Endothelial cell of umbilical vein (primary cell): ENCODE measurements at regions not wholly inside any gene's neighbourhood (a gene's known extent, or its start where the extent isn't known, plus 50 kb on each side); places are given as distances from the start of the nearest gene placed in this dataset.

ENCODE experiments used
- BruUV-seq: library from RNA; stranded (reverse); fragments of 400-500 nt; replicated peaks from 2 replicates; lab custom pipeline; 2021; lab: Mats Ljungman, UMichigan
- CTCF ChIA-PET: fragments of 300-600, 350-600 bp; sonication (Branson Sonifier 250); formaldehyde crosslinking; loops from one replicate; lab custom pipeline; 2021; ENCODE audit warnings: antibody characterized with exemption, inconsistent platforms; lab: Charles Lee
- POLR2A ChIA-PET: fragments of 300-600, 350-600 bp; sonication (Branson Sonifier 250); formaldehyde crosslinking; loops from one replicate; lab custom pipeline; 2021; ENCODE audit warnings: antibody characterized with exemption, inconsistent platforms; lab: Charles Lee
- DNase-seq: peaks from one replicate; pipeline ENCODE4 v3.0.0-alpha.2; 2011; ENCODE audit warnings: low read depth, low spot score
- FAIRE-seq: peaks from 2 replicates; lab custom pipeline; 2011; peaks lifted over from hg19 to GRCh38; lab: Jason Lieb, UNC
- H2AFZ ChIP-seq: 2 replicates; pipeline ENCODE4 v1.6.0; 2012; ENCODE audit warnings: low read depth, low read length, control low read depth, inconsistent platforms
- H3K27ac ChIP-seq: 2 replicates; pipeline ENCODE4 v1.5.1; 2011; ENCODE audit warnings: low read depth, mild to moderate bottlenecking, control low read depth, low read length, moderate library complexity; ENCODE audit not compliant: insufficient read depth
- H3K27me3 ChIP-seq, 2 experiments: 2 replicates each; pipeline versions ENCODE4 v1.6.0 to v1.6.1; 2011; ENCODE audit warnings: low read length in 2 of 2, mixed read lengths in 1 of 2; ENCODE audit not compliant: control insufficient read depth in 2 of 2, insufficient read depth in 2 of 2
- H3K36me3 ChIP-seq, 2 experiments: 2 replicates in 1 of 2; 3 replicates in 1 of 2; pipeline ENCODE4 v1.5.1; 2011; ENCODE audit warnings: low read length in 2 of 2, mild to moderate bottlenecking in 1 of 2, moderate library complexity in 1 of 2; ENCODE audit not compliant: control insufficient read depth in 2 of 2, insufficient read depth in 2 of 2; ENCODE audit errors: extremely low read depth in 1 of 2
- H3K4me1 ChIP-seq: 3 replicates; pipeline ENCODE4 v1.5.1; 2011; ENCODE audit warnings: mild to moderate bottlenecking, low read length; ENCODE audit not compliant: control insufficient read depth, insufficient read depth; ENCODE audit errors: extremely low read depth
- H3K4me2 ChIP-seq: 2 replicates; pipeline ENCODE4 v1.6.1; 2011; ENCODE audit warnings: low read length, control low read depth, mixed read lengths; ENCODE audit not compliant: insufficient read depth
- H3K4me3 ChIP-seq, 3 experiments: fragments of 200-600 bp in 1 of 3; sonication (generic), shearing (Covaris generic) in 1 of 3; replicated peaks in 1 of 3; 2 replicates each; pipeline ENCODE4 v1.5.1; 2011 to 2016; ENCODE audit warnings: control low read depth in 3 of 3, low read length in 3 of 3, mild to moderate bottlenecking in 2 of 3, inconsistent platforms in 1 of 3, low read depth in 1 of 3, moderate library complexity in 1 of 3; ENCODE audit not compliant: insufficient read depth in 1 of 3
- H3K79me2 ChIP-seq: 2 replicates; pipeline ENCODE4 v1.6.0; 2012; ENCODE audit warnings: low read length, inconsistent platforms; ENCODE audit not compliant: control insufficient read depth, insufficient read depth
- H3K9ac ChIP-seq: replicated peaks from 2 replicates; pipeline ENCODE3; 2011; ENCODE audit warnings: low read length, control low read depth; ENCODE audit not compliant: insufficient read depth; ENCODE audit errors: extremely low read depth
- H3K9me1 ChIP-seq: replicated peaks from 3 replicates; pipeline ENCODE4 v1.6.0; 2011; ENCODE audit warnings: mild to moderate bottlenecking, low read length; ENCODE audit not compliant: control insufficient read depth, insufficient read depth; ENCODE audit errors: extremely low read depth
- H3K9me3 ChIP-seq: replicated peaks from 2 replicates; pipeline ENCODE4 v1.5.1; 2012; ENCODE audit warnings: low read length, inconsistent platforms; ENCODE audit not compliant: control insufficient read depth, insufficient read depth
- H4K20me1 ChIP-seq: replicated peaks from 2 replicates; pipeline ENCODE3; 2011; ENCODE audit warnings: mild to moderate bottlenecking, low read length; ENCODE audit not compliant: control insufficient read depth, insufficient read depth; ENCODE audit errors: extremely low read depth
- EZH2 ChIP-seq: IDR thresholded peaks from 2 replicates; pipeline ENCODE4 v1.6.1; 2012; ENCODE audit warnings: borderline replicate concordance, low read depth, mild to moderate bottlenecking, moderate library complexity, low read length, inconsistent platforms; ENCODE audit not compliant: severe bottlenecking
- GATA2 ChIP-seq: IDR thresholded peaks from 2 replicates; pipeline ENCODE4 v1.7.0; 2011; ENCODE audit warnings: low read depth, mild to moderate bottlenecking, moderate library complexity, mixed read lengths, low read length; ENCODE audit not compliant: insufficient read length, insufficient read depth
- JUN ChIP-seq: IDR thresholded peaks from 2 replicates; pipeline ENCODE4 v1.6.1; 2011; ENCODE audit warnings: borderline replicate concordance, low read depth; ENCODE audit not compliant: insufficient read length, insufficient read depth
- MAX ChIP-seq: IDR thresholded peaks from 2 replicates; pipeline ENCODE4 v1.6.1; 2011; ENCODE audit not compliant: insufficient read depth, insufficient read length
- MYC ChIP-seq: IDR thresholded peaks from one replicate; pipeline ENCODE4 v1.6.1; 2011; ENCODE audit warnings: mild to moderate bottlenecking, low read depth, low read length
- POLR2A ChIP-seq: IDR thresholded peaks from 2 replicates; pipeline ENCODE4 v1.6.1; 2012; ENCODE audit warnings: low read depth, mild to moderate bottlenecking, control low read depth, low read length
- POLR2AphosphoS5 ChIP-seq: IDR thresholded peaks from 2 replicates; pipeline ENCODE4 v1.6.1; 2012; ENCODE audit warnings: low read depth, mild to moderate bottlenecking, control low read depth, low read length, moderate library complexity; ENCODE audit not compliant: insufficient read depth
- dilution Hi-C: fragments of 300-500 bp; cut with MboI; formaldehyde crosslinking; loops from one replicate; pipeline ENCODE4 v1.15.0; 2019; ENCODE audit warnings: low sequenced_read_pairs; ENCODE audit not compliant: extremely low pct_ligation_motif_present
- intact Hi-C: fragments of 100-400 bp; cut with micrococcal nuclease; formaldehyde crosslinking; loops from one replicate; pipeline ENCODE4 v1.10.0; 2022

GRCh38 chr10:90363799-90364483, 493.9 kb downstream of the HTR7 start:
- no TSS peak for BruUV-seq
- no peaks in the 10 kb centered on the region for H3K4me1 ChIP-seq
- no peak for DNase-seq
- intact Hi-C loops (no loop called here), dilution Hi-C loops (no loop called here)
- POLR2A ChIA-PET, result no interaction called here
- H2AFZ ChIP-seq, result no peak overlapping the region
- H3K4me2 ChIP-seq, result no peak overlapping the region
- no peaks in the 10 kb centered on the region for H3K9me1 ChIP-seq
- CTCF ChIA-PET, result no interaction called here
- no peaks in the 10 kb centered on the region for H3K27me3 ChIP-seq
- no peak overlapping the region for H3K27ac ChIP-seq
- no peak for FAIRE-seq
- TF ChIP-seq POLR2A (no peak), MYC (no peak)
- H3K79me2 ChIP-seq, result no peaks in the 10 kb centered on the region
- no peaks in the 10 kb centered on the region for H3K9me3 ChIP-seq
- no peak overlapping the region for H3K4me3 ChIP-seq
- no peaks in the 10 kb centered on the region for H3K36me3 ChIP-seq
- H3K9ac ChIP-seq, result no peak overlapping the region
- H4K20me1 ChIP-seq, result no peaks in the 10 kb centered on the region

- H3K4me1 ChIP-seq, result no peaks in the 10 kb centered on the region
- no peaks in the 10 kb centered on the region for H3K36me3 ChIP-seq
- H3K9me3 ChIP-seq, result no peaks in the 10 kb centered on the region
- H3K79me2 ChIP-seq, result no peaks in the 10 kb centered on the region
- no peaks in the 10 kb centered on the region for H3K9me1 ChIP-seq
- DNase-seq (no peak), FAIRE-seq (no peak)
- no peak overlapping the region for H3K4me3 ChIP-seq
- no peak overlapping the region for H2AFZ ChIP-seq
- intact Hi-C loops (no loop called here), dilution Hi-C loops (no loop called here)
- no peak for TF ChIP-seq EZH2
- no peak for TF ChIP-seq POLR2A
- no peak for TF ChIP-seq GATA2
- TF ChIP-seq MAX, result no peak
- no peak for TF ChIP-seq MYC
- no peak for TF ChIP-seq JUN
- TF ChIP-seq POLR2AphosphoS5, result no peak
- no peak overlapping the region for H3K9ac ChIP-seq
- CTCF ChIA-PET, result interaction anchor here (1.0 kb wide), 1 partner anchor 9 kb away, joined by 3 read pairs; no protein-coding TSS in a partner anchor
- H3K4me2 ChIP-seq, result no peak overlapping the region
- no TSS peak for BruUV-seq
- H3K27ac ChIP-seq, result no peak overlapping the region
- no peaks in the 10 kb centered on the region for H4K20me1 ChIP-seq
- H3K27me3 ChIP-seq, result no peaks in the 10 kb centered on the region
- POLR2A ChIA-PET, result no interaction called here
These were observed 485.4 kb downstream of the HTR7 start for GRCh38 chr10:90372451-90372850.
